RWPE2 (cell line): ENCODE measurements at regions not wholly inside any gene's neighbourhood (a gene's known extent, or its start where the extent isn't known, plus 50 kb on each side); places are given as distances from the start of the nearest gene placed in this dataset.

Source experiments
- ATAC-seq: fragments of 200-7000 bp; cut with Tn5 transposase; 3 replicates; pipeline ENCODE4 v1.9.1; 2021; ENCODE audit warnings: low read depth
- DNase-seq: peaks from one replicate; pipeline ENCODE4 v3.0.0-alpha.2; 2020; ENCODE audit warnings: low spot score
- H3K27ac ChIP-seq: fragments of 450-650 bp; 2 replicates; pipeline ENCODE4 v1.5.1; 2017; ENCODE audit warnings: mild to moderate bottlenecking; ENCODE audit not compliant: poor library complexity, severe bottlenecking
- H3K27me3 ChIP-seq: fragments of 250-450 bp; sonication (Bioruptor Pico); 2 replicates; pipeline ENCODE4 v1.5.1; 2021; ENCODE audit warnings: mild to moderate bottlenecking, moderate library complexity; ENCODE audit not compliant: insufficient read depth, poor library complexity, severe bottlenecking
- H3K36me3 ChIP-seq: fragments of 250-450 bp; sonication (Bioruptor Pico); 2 replicates; pipeline ENCODE4 v1.5.1; 2020; ENCODE audit warnings: low read depth, mild to moderate bottlenecking, moderate library complexity
- H3K4me1 ChIP-seq: fragments of 250-450 bp; sonication (Bioruptor Pico); 2 replicates; pipeline ENCODE4 v1.5.1; 2021; ENCODE audit warnings: mild to moderate bottlenecking, moderate library complexity; ENCODE audit not compliant: insufficient read depth, poor library complexity, severe bottlenecking
- H3K4me3 ChIP-seq: fragments of 250-450 bp; sonication (Bioruptor Pico); 2 replicates; pipeline ENCODE4 v1.5.1; 2021; ENCODE audit warnings: mild to moderate bottlenecking, moderate library complexity; ENCODE audit not compliant: severe bottlenecking
- H3K9me3 ChIP-seq: fragments of 250-450 bp; sonication (Bioruptor Pico); 2 replicates; pipeline ENCODE4 v1.5.1; 2021; ENCODE audit warnings: mild to moderate bottlenecking, moderate library complexity; ENCODE audit not compliant: severe bottlenecking
- TF ChIP-seq, protein P1 (sequence below): fragments of 450-650 bp; IDR thresholded peaks from one replicate; pipeline ENCODE4 v1.5.1; 2017; ENCODE audit warnings: mild to moderate bottlenecking, moderate library complexity; ENCODE audit not compliant: poor library complexity, severe bottlenecking

DNA sequence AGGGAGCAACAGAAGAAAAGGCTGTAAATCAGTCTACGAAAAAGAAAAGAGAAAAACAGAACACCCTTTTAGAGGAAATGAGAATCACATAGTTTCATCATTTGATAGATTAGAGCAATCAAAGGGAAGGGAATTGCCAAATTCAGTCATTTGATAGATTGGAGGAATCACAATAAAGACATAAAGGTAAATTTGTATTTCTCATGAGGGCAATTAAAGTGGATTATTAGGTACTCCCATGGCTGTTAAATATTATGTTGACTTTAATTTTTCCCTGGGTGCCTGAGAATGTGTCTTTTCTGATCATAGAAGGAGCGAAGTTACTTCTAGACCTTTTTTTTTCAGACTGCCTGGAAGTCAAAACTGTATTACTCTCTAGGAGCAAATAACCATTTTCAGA is 1145.7 kb downstream of the EPHA7 start:
- no peaks in the 10 kb centered on the region for H3K4me1 ChIP-seq
- H3K36me3 ChIP-seq: no peaks in the 10 kb centered on the region
- TF ChIP-seq, protein P1, sequence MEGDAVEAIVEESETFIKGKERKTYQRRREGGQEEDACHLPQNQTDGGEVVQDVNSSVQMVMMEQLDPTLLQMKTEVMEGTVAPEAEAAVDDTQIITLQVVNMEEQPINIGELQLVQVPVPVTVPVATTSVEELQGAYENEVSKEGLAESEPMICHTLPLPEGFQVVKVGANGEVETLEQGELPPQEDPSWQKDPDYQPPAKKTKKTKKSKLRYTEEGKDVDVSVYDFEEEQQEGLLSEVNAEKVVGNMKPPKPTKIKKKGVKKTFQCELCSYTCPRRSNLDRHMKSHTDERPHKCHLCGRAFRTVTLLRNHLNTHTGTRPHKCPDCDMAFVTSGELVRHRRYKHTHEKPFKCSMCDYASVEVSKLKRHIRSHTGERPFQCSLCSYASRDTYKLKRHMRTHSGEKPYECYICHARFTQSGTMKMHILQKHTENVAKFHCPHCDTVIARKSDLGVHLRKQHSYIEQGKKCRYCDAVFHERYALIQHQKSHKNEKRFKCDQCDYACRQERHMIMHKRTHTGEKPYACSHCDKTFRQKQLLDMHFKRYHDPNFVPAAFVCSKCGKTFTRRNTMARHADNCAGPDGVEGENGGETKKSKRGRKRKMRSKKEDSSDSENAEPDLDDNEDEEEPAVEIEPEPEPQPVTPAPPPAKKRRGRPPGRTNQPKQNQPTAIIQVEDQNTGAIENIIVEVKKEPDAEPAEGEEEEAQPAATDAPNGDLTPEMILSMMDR: no peak
- no peak overlapping the region for H3K4me3 ChIP-seq
- no peaks in the 10 kb centered on the region for H3K9me3 ChIP-seq
- ATAC-seq (no peak), DNase-seq (no peak)
- H3K27me3 ChIP-seq: no peaks in the 10 kb centered on the region
- no peak overlapping the region for H3K27ac ChIP-seq

DNA sequence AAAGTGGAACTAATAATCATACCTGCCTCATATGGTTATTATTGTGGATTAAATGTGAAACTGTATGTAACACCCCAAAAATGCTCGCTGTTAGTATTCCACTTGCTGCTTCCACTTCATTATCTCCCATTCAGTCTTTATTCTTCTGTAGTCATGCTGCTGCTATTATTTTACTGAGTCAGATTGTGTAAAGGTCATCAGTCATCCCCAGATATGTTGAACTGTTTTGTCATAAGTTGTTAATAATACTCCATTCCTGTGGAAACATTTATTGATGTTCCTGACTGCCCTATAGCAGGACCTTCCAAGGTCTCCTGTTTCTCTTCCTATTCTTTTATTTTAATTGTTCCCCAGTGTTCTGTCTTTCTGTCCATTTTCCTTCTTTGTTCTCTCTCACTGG is 1148.3 kb downstream of the EPHA7 start:
- no peak overlapping the region for H3K4me3 ChIP-seq
- no peak for DNase-seq
- no peaks in the 10 kb centered on the region for H3K9me3 ChIP-seq
- no peak overlapping the region for H3K27ac ChIP-seq
- ATAC-seq: no peak; the same call in 2 of the 3 replicates
- H3K36me3 ChIP-seq: no peaks in the 10 kb centered on the region
- TF ChIP-seq, protein P1: no peak
- no peaks in the 10 kb centered on the region for H3K4me1 ChIP-seq
- no peaks in the 10 kb centered on the region for H3K27me3 ChIP-seq

DNA sequence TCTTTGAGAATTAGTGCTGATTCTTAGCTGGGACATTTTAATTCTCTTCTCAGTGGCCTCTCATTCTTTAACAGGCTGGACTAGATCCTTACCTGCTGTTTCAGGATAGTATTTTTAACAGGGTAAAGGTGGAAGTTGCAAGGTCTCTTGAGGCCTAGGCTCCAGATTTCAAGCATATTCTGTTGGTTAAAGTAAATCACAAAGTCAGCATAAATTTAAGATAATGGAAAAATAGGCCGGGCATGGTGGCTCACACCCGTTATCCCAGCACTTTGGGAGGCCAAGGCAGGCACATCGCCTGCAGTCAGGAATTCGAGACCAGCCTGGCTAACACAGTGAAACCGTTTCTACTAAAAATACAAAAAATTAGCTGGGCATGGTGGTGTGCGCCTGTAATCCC is 1149.0 kb downstream of the EPHA7 start:
- no peaks in the 10 kb centered on the region for H3K27me3 ChIP-seq
- H3K4me3 ChIP-seq: no peak overlapping the region
- no peaks in the 10 kb centered on the region for H3K36me3 ChIP-seq
- H3K9me3 ChIP-seq: no peaks in the 10 kb centered on the region
- TF ChIP-seq, protein P1: no peak
- no peaks in the 10 kb centered on the region for H3K4me1 ChIP-seq
- no peak for DNase-seq
- ATAC-seq: no peak
- no peak overlapping the region for H3K27ac ChIP-seq

DNA sequence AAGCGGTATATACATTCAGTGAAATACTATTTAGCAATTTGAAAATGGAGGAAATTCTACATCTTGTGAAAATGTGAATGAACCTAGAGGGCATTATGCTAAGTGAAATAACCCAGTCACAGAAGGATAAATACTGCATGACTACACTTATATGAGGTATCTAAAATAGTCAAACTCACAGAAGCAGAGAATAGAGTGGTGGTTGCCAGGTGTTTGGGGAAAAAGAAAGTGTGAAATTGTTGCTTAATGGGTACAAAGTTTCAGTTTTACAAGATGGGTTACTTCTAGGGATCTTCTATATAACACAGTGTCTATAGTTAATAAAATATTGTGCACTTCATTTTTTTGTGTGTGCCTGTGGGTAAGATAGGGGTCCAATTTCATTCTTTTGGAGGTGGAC is 1152.0 kb downstream of the EPHA7 start:
- H3K4me1 ChIP-seq: no peaks in the 10 kb centered on the region
- DNase-seq (no peak), ATAC-seq (no peak)
- no peaks in the 10 kb centered on the region for H3K9me3 ChIP-seq
- H3K4me3 ChIP-seq: no peak overlapping the region
- H3K36me3 ChIP-seq: no peaks in the 10 kb centered on the region
- no peak overlapping the region for H3K27ac ChIP-seq
- H3K27me3 ChIP-seq: no peaks in the 10 kb centered on the region
- TF ChIP-seq, protein P1: no peak

DNA sequence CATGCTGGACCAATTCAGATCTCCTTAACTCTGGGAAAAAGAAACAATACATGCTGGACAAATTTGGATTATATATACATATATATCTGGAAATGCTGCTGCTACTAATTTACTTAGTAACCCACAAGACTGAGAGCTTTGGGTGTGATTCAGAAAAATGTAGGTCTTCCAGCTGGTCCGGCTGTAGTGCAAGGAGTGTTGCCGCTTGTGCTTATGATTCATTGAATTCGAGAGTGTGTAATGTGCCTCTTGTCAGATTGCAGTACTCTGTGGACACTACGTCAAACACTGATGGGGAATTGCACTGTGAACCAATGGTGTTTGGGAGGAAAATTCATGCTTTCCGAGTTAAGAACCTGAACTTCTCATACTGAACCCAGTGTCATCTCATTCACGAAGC is 1155.5 kb downstream of the EPHA7 start:
- no peak overlapping the region for H3K27ac ChIP-seq
- H3K4me1 ChIP-seq: no peaks in the 10 kb centered on the region
- no peaks in the 10 kb centered on the region for H3K27me3 ChIP-seq
- no peaks in the 10 kb centered on the region for H3K36me3 ChIP-seq
- no peak overlapping the region for H3K4me3 ChIP-seq
- ATAC-seq (no peak), DNase-seq (no peak)
- TF ChIP-seq, protein P1: no peak
- H3K9me3 ChIP-seq: no peaks in the 10 kb centered on the region
